ENCODE measurements at regions not wholly inside any gene's neighbourhood (a gene's known extent, or its start where the extent isn't known, plus 50 kb on each side); places are given as distances from the start of the nearest gene placed in this dataset.
"Not testable (repeated sequence)": the region's sequence is repeated elsewhere in the genome, so short reads cannot be mapped to it uniquely, and the experiment has no call there.

GRCh38 chr7:112930787-112931186 is 140.6 kb upstream of the TMEM168 start:
- Histone ChIP-seq H3K4me1 (ENCODE audit: insufficient read depth, low read length) (peaks cover 28% of the 10 kb centered on the region), H3K27me3 (ENCODE audit: insufficient read depth, low read length) (no peaks in the 10 kb centered on the region), H3K9me3 (ENCODE audit: insufficient read depth, low read depth, low read length) (no peaks in the 10 kb centered on the region), H3K4me3 (ENCODE audit: low read length) (no peak overlapping the region), H3K9ac (ENCODE audit: low read depth, low read length) (no peak overlapping the region), H3K36me3 (ENCODE audit: insufficient read depth, low read length) (no peaks in the 10 kb centered on the region), H3K27ac (ENCODE audit: low read depth, low read length) (no peak overlapping the region)
- 94% methylated on average over 2 of the region's 2 CpGs for WGBS

DNA sequence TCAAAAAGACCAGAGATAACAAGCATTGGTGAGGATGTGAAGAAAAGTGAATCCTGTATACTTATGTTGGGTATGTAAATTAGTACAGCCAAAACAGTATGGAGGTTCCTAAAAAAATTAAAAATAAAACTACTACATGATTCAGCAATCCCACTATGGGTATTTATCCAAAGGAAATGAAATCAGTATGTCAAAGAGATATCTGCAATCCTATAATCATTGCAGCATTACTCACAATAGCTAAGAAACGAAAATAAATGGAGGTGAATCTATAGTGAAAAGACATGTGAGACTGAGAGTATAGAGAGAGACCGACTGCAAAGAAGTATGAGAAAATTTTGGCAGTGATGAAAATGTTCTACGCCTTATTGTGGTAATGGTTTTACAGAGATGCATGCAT is 139.2 kb upstream of the TMEM168 start:
- H3K9ac ChIP-seq (ENCODE audit: low read depth, low read length): no peak overlapping the region
- H3K27ac ChIP-seq (ENCODE audit: low read depth, low read length): no peak overlapping the region
- no peaks in the 10 kb centered on the region for H3K36me3 ChIP-seq (ENCODE audit: insufficient read depth, low read length)
- H3K9me3 ChIP-seq (ENCODE audit: insufficient read depth, low read depth, low read length): no peaks in the 10 kb centered on the region
- H3K4me3 ChIP-seq (ENCODE audit: low read length): no peak overlapping the region
- no peaks in the 10 kb centered on the region for H3K27me3 ChIP-seq (ENCODE audit: insufficient read depth, low read length)
- peaks cover 28% of the 10 kb centered on the region for H3K4me1 ChIP-seq (ENCODE audit: insufficient read depth, low read length)
- 95% methylated on average over 3 of the region's 3 CpGs for WGBS

DNA sequence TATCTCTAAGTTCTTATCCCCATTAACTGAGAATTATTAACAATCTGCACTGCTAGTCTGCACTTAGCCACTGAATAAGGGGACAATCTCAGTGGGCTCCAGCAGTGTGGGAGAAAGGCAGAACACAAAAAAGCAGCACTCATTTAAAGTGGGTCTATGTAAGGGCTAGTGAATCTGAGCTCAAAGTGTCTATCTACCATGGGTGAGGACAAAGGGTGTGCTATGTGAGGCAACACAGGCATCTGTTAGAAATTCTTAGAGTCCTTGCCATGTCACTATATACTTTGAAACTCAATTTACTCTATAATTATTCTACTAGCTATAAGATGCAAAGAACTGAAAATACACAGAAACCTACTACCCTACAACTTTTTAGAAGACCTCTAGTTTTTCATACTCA is 135.8 kb upstream of the TMEM168 start:
- Histone ChIP-seq H3K4me1 (ENCODE audit: insufficient read depth, low read length) (peaks cover 6% of the 10 kb centered on the region), H3K9ac (ENCODE audit: low read depth, low read length) (no peak overlapping the region), H3K27me3 (ENCODE audit: insufficient read depth, low read length) (no peaks in the 10 kb centered on the region), H3K27ac (ENCODE audit: low read depth, low read length) (no peak overlapping the region), H3K4me3 (ENCODE audit: low read length) (no peak overlapping the region), H3K9me3 (ENCODE audit: insufficient read depth, low read depth, low read length) (no peaks in the 10 kb centered on the region), H3K36me3 (ENCODE audit: insufficient read depth, low read length) (no peaks in the 10 kb centered on the region)

GRCh38 chr7:112922546-112922945 is 132.4 kb upstream of the TMEM168 start:
- H3K36me3 ChIP-seq (ENCODE audit: insufficient read depth, low read length); H3K27me3 ChIP-seq (ENCODE audit: insufficient read depth, low read length); H3K9me3 ChIP-seq (ENCODE audit: insufficient read depth, low read depth, low read length); H3K27ac ChIP-seq (ENCODE audit: low read depth, low read length); H3K4me1 ChIP-seq (ENCODE audit: insufficient read depth, low read length); H3K4me3 ChIP-seq (ENCODE audit: low read length); H3K9ac ChIP-seq (ENCODE audit: low read depth, low read length): not testable (repeated sequence)
- WGBS: 94% methylated on average over 21 of the region's 25 CpGs

DNA sequence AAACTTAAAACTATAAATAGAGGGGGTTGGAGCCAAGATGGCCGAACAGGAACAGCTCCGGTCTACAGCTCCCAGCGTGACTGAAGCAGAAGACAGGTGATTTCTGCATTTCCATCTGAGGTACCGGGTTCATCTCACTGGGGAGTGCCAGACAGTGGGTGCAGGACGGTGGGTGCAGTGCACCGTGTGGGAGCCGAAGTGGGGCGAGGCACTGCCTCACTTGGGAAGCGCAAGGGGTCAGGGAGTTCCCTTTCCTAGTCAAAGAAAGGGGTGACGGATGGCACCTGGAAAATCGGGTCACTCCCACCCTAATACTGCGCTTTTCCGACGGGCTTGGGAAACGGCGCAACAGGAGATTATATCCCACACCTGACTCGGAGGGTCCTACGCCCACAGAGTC is 126.2 kb upstream of the TMEM168 start:
- not testable (repeated sequence) for H3K4me1 ChIP-seq (ENCODE audit: insufficient read depth, low read length); H3K27me3 ChIP-seq (ENCODE audit: insufficient read depth, low read length); H3K9ac ChIP-seq (ENCODE audit: low read depth, low read length); H3K4me3 ChIP-seq (ENCODE audit: low read length); H3K27ac ChIP-seq (ENCODE audit: low read depth, low read length)
- H3K36me3 ChIP-seq (ENCODE audit: insufficient read depth, low read length): peaks cover 36% of the 10 kb centered on the region
- H3K9me3 ChIP-seq (ENCODE audit: insufficient read depth, low read depth, low read length): peaks cover 11% of the 10 kb centered on the region
- WGBS: 93% methylated on average over 16 of the region's 18 CpGs

DNA sequence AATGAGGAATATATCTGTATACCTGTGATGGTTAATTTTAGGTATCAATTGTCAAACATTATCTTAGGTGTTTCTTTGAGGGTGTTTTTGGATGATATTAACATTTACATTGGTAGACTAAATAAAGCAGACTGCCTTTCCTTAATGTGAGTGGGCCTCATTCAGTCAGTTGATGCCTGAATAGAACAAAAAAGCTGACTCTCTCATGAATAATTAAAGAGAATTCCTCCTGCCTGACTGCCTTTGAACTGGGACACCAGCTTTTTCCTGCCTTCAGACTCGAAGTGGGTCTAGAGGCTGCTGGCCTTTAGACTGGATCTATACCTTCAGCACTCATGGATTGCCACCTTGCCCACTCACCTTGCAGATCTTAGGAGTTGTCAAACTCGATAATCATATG is 117.9 kb upstream of the TMEM168 start:
- no peak overlapping the region for H3K4me3 ChIP-seq (ENCODE audit: low read length)
- 76% methylated on average over 2 of the region's 2 CpGs for WGBS
- no peak overlapping the region for H3K9ac ChIP-seq (ENCODE audit: low read depth, low read length)
- H3K27ac ChIP-seq (ENCODE audit: low read depth, low read length): no peak overlapping the region
- H3K4me1 ChIP-seq (ENCODE audit: insufficient read depth, low read length): peaks cover 9% of the 10 kb centered on the region
- H3K36me3 ChIP-seq (ENCODE audit: insufficient read depth, low read length): peaks cover 20% of the 10 kb centered on the region; the same call in 1 of the 2 replicates
- H3K9me3 ChIP-seq (ENCODE audit: insufficient read depth, low read depth, low read length): peaks cover 6% of the 10 kb centered on the region; the same call in 1 of the 2 replicates
- H3K27me3 ChIP-seq (ENCODE audit: insufficient read depth, low read length): no peaks in the 10 kb centered on the region

- no peak overlapping the region for H3K27ac ChIP-seq (ENCODE audit: low read depth, low read length)
- no peak overlapping the region for H3K4me3 ChIP-seq (ENCODE audit: low read length)
- WGBS: no CpG with 5 or more reads among the region's 1 CpG
Measured at GRCh38 chr7:112907658-112908057, 117.5 kb upstream of the TMEM168 start.

GRCh38 chr7:112905950-112906349 is 115.8 kb upstream of the TMEM168 start:
- Histone ChIP-seq H3K27ac (ENCODE audit: low read depth, low read length) (no peak overlapping the region), H3K4me3 (ENCODE audit: low read length) (no peak overlapping the region), H3K9me3 (ENCODE audit: insufficient read depth, low read depth, low read length) (peaks cover 11% of the 10 kb centered on the region; the same call in 1 of the 2 replicates), H3K4me1 (ENCODE audit: insufficient read depth, low read length) (peaks cover 9% of the 10 kb centered on the region), H3K36me3 (ENCODE audit: insufficient read depth, low read length) (peaks cover 7% of the 10 kb centered on the region; the same call in 1 of the 2 replicates), H3K27me3 (ENCODE audit: insufficient read depth, low read length) (no peaks in the 10 kb centered on the region), H3K9ac (ENCODE audit: low read depth, low read length) (no peak overlapping the region)

More at GRCh38 chr7:112907658-112908057, 117.5 kb upstream of the TMEM168 start:
- Histone ChIP-seq H3K27me3 (ENCODE audit: insufficient read depth, low read length) (no peaks in the 10 kb centered on the region), H3K4me1 (ENCODE audit: insufficient read depth, low read length) (peaks cover 9% of the 10 kb centered on the region), H3K9ac (ENCODE audit: low read depth, low read length) (no peak overlapping the region), H3K9me3 (ENCODE audit: insufficient read depth, low read depth, low read length) (peaks cover 6% of the 10 kb centered on the region; the same call in 1 of the 2 replicates), H3K36me3 (ENCODE audit: insufficient read depth, low read length) (peaks cover 16% of the 10 kb centered on the region; the same call in 1 of the 2 replicates)

DNA sequence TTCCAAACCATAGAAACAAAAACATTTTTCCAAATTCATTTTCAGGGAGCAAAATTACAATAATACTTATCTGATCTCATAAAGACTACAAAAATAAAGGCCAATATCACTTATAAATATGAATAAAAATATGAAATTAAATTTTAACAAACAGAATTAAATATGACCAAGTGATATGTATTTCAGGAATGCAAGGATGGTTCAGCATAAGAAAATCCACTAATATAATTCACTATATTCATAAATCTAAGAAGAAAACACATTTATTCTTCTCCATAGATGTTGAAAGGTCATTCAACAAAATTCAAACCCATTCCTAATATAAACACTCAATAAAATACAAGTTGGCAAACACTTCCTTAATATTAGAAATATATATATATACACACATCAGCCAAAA is 115.2 kb upstream of the TMEM168 start:
- Histone ChIP-seq H3K36me3 (ENCODE audit: insufficient read depth, low read length) (0 out of 2 replicates have a peak, but pooled peaks cover 5% of the 10 kb centered on the region), H3K9ac (ENCODE audit: low read depth, low read length) (no peak overlapping the region), H3K9me3 (ENCODE audit: insufficient read depth, low read depth, low read length) (peaks cover 15% of the 10 kb centered on the region; the same call in 1 of the 2 replicates), H3K4me3 (ENCODE audit: low read length) (no peak overlapping the region), H3K27me3 (ENCODE audit: insufficient read depth, low read length) (no peaks in the 10 kb centered on the region), H3K4me1 (ENCODE audit: insufficient read depth, low read length) (peaks cover 9% of the 10 kb centered on the region), H3K27ac (ENCODE audit: low read depth, low read length) (no peak overlapping the region)

- Histone ChIP-seq H3K27ac (ENCODE audit: low read depth, low read length) (no peak overlapping the region), H3K4me1 (ENCODE audit: insufficient read depth, low read length) (no peaks in the 10 kb centered on the region), H3K27me3 (ENCODE audit: insufficient read depth, low read length) (no peaks in the 10 kb centered on the region), H3K4me3 (ENCODE audit: low read length) (no peak overlapping the region), H3K36me3 (ENCODE audit: insufficient read depth, low read length) (peaks cover 14% of the 10 kb centered on the region; the same call in 1 of the 2 replicates), H3K9me3 (ENCODE audit: insufficient read depth, low read depth, low read length) (peaks cover 17% of the 10 kb centered on the region; the same call in 1 of the 2 replicates), H3K9ac (ENCODE audit: low read depth, low read length) (no peak overlapping the region)
Measured at GRCh38 chr7:112898432-112899290, 108.5 kb upstream of the TMEM168 start.

GRCh38 chr7:112897839-112898431 is 107.7 kb upstream of the TMEM168 start:
- Histone ChIP-seq H3K4me1 (ENCODE audit: insufficient read depth, low read length) (no peaks in the 10 kb centered on the region), H3K4me3 (ENCODE audit: low read length) (no peak overlapping the region), H3K36me3 (ENCODE audit: insufficient read depth, low read length) (peaks cover 19% of the 10 kb centered on the region), H3K9ac (ENCODE audit: low read depth, low read length) (no peak overlapping the region), H3K27ac (ENCODE audit: low read depth, low read length) (no peak overlapping the region), H3K9me3 (ENCODE audit: insufficient read depth, low read depth, low read length) (peaks cover 17% of the 10 kb centered on the region; the same call in 1 of the 2 replicates), H3K27me3 (ENCODE audit: insufficient read depth, low read length) (no peaks in the 10 kb centered on the region)
- 97% methylated on average over 2 of the region's 2 CpGs for WGBS
